Fibroblast of skin of scalp (primary cell): ENCODE measurements at regions not wholly inside any gene's neighbourhood (a gene's known extent, or its start where the extent isn't known, plus 50 kb on each side); places are given as distances from the start of the nearest gene placed in this dataset.
"Not testable (repeated sequence)": the region's sequence is repeated elsewhere in the genome, so short reads cannot be mapped to it uniquely, and the experiment has no call there.

Experiments
- DNase-seq: peaks from one replicate; pipeline ENCODE4 v3.0.0-alpha.2; 2013

GRCh38 chr9:31556667-31557463, 827.6 kb upstream of the ACO1 start:
- DNase-seq: no peak

GRCh38 chr9:31572190-31572589, 812.3 kb upstream of the ACO1 start:
- DNase-seq: peak; percentile 22

- peak; percentile 29 for DNase-seq
Observed at GRCh38 chr9:31573561-31573960, 810.9 kb upstream of the ACO1 start.

- DNase-seq: peak; percentile 89
Observed at GRCh38 chr9:31574006-31574765, 810.3 kb upstream of the ACO1 start.

GRCh38 chr9:31582071-31582470, 802.4 kb upstream of the ACO1 start:
- no peak for DNase-seq

GRCh38 chr9:31582561-31582960, 801.9 kb upstream of the ACO1 start:
- no peak for DNase-seq

- DNase-seq: no peak
Observed at GRCh38 chr9:31585158-31585557, 799.3 kb upstream of the ACO1 start.

GRCh38 chr9:31587146-31587545, 797.3 kb upstream of the ACO1 start:
- DNase-seq: no peak

GRCh38 chr9:31588006-31588405, 796.4 kb upstream of the ACO1 start:
- DNase-seq: no peak

GRCh38 chr9:31588756-31589155, 795.7 kb upstream of the ACO1 start:
- DNase-seq: no peak

GRCh38 chr9:31590091-31590490, 794.4 kb upstream of the ACO1 start:
- DNase-seq: peak; percentile 42

GRCh38 chr9:31597086-31597485, 787.4 kb upstream of the ACO1 start:
- not testable (repeated sequence) for DNase-seq

GRCh38 chr9:31597977-31598376, 786.5 kb upstream of the ACO1 start:
- peak; percentile 59 for DNase-seq

- DNase-seq: no peak
Observed at GRCh38 chr9:31601666-31602065, 782.8 kb upstream of the ACO1 start.

GRCh38 chr9:31604531-31604930, 779.9 kb upstream of the ACO1 start:
- peak; percentile 24 for DNase-seq

GRCh38 chr9:31605164-31605563, 779.3 kb upstream of the ACO1 start:
- DNase-seq: no peak

- DNase-seq: peak; percentile 14
Observed at GRCh38 chr9:31606678-31607077, 777.8 kb upstream of the ACO1 start.

- peak; percentile 59 for DNase-seq
Observed at GRCh38 chr9:31608416-31608815, 776.0 kb upstream of the ACO1 start.

GRCh38 chr9:31608881-31609280, 775.6 kb upstream of the ACO1 start:
- no peak for DNase-seq

- peak; percentile 72 for DNase-seq
Observed at GRCh38 chr9:31612336-31613030, 772.0 kb upstream of the ACO1 start.

- DNase-seq: no peak
Observed at GRCh38 chr9:31615966-31616365, 768.5 kb upstream of the ACO1 start.

GRCh38 chr9:31623511-31623910, 760.9 kb upstream of the ACO1 start:
- peak; percentile 15 for DNase-seq

GRCh38 chr9:31629292-31629691, 755.2 kb upstream of the ACO1 start:
- DNase-seq: no peak
